ENCODE measurements at regions not wholly inside any gene's neighbourhood (a gene's known extent, or its start where the extent isn't known, plus 50 kb on each side); places are given as distances from the start of the nearest gene placed in this dataset.
"Not testable (repeated sequence)": the region's sequence is repeated elsewhere in the genome, so short reads cannot be mapped to it uniquely, and the experiment has no call there.

- DNase-seq (ENCODE audit: low spot score) = not testable (repeated sequence)
These were observed 51.3 kb upstream of the RIOK2 start for GRCh38 chr5:97234380-97234779.

- DNase-seq (ENCODE audit: low spot score) = no peak
These were observed 59.3 kb upstream of the RIOK2 start for GRCh38 chr5:97242341-97242740.

GRCh38 chr5:97243353-97243752 is 60.3 kb upstream of the RIOK2 start:
- no peak for DNase-seq (ENCODE audit: low spot score)

GRCh38 chr5:97245386-97245785 is 62.3 kb upstream of the RIOK2 start:
- no peak for DNase-seq (ENCODE audit: low spot score)

GRCh38 chr5:97250113-97250512 is 67.1 kb upstream of the RIOK2 start:
- no peak for DNase-seq (ENCODE audit: low spot score)

- no peak for DNase-seq (ENCODE audit: low spot score)
These were observed 83.0 kb upstream of the RIOK2 start for GRCh38 chr5:97266076-97266475.

- no peak for DNase-seq (ENCODE audit: low spot score)
These were observed 83.5 kb upstream of the RIOK2 start for GRCh38 chr5:97266576-97266975.

- no peak for DNase-seq (ENCODE audit: low spot score)
These were observed 84.7 kb upstream of the RIOK2 start for GRCh38 chr5:97267767-97268166.

- no peak for DNase-seq (ENCODE audit: low spot score)
These were observed 93.5 kb upstream of the RIOK2 start for GRCh38 chr5:97276474-97277120.

GRCh38 chr5:97281257-97281656 is 98.2 kb upstream of the RIOK2 start:
- DNase-seq (ENCODE audit: low spot score) = no peak

- DNase-seq (ENCODE audit: low spot score) = peak; percentile 38
These were observed 114.1 kb upstream of the RIOK2 start for GRCh38 chr5:97297063-97297703.

- DNase-seq (ENCODE audit: low spot score) = no peak
These were observed 114.7 kb upstream of the RIOK2 start for GRCh38 chr5:97297704-97298091.

- not testable (repeated sequence) for DNase-seq (ENCODE audit: low spot score)
These were observed 118.1 kb upstream of the RIOK2 start for GRCh38 chr5:97301181-97301580.

- no peak for DNase-seq (ENCODE audit: low spot score)
These were observed 155.7 kb upstream of the RIOK2 start for GRCh38 chr5:97338729-97339128.

GRCh38 chr5:97355775-97356174 is 172.7 kb upstream of the RIOK2 start:
- DNase-seq (ENCODE audit: low spot score) = no peak

GRCh38 chr5:97363577-97363976 is 180.5 kb upstream of the RIOK2 start:
- no peak for DNase-seq (ENCODE audit: low spot score)

GRCh38 chr5:97364731-97365130 is 181.7 kb upstream of the RIOK2 start:
- DNase-seq (ENCODE audit: low spot score) = no peak

- DNase-seq (ENCODE audit: low spot score) = no peak
These were observed 182.3 kb upstream of the RIOK2 start for GRCh38 chr5:97365163-97365845.

- no peak for DNase-seq (ENCODE audit: low spot score)
These were observed 182.9 kb upstream of the RIOK2 start for GRCh38 chr5:97365918-97366317.

- no peak for DNase-seq (ENCODE audit: low spot score)
These were observed 192.9 kb upstream of the RIOK2 start for GRCh38 chr5:97375959-97376358.

GRCh38 chr5:97377582-97377981 is 194.5 kb upstream of the RIOK2 start:
- no peak for DNase-seq (ENCODE audit: low spot score)

- DNase-seq (ENCODE audit: low spot score) = peak; percentile 12
These were observed 200.9 kb upstream of the RIOK2 start for GRCh38 chr5:97383996-97384395.

GRCh38 chr5:97388794-97389193 is 205.7 kb upstream of the RIOK2 start:
- DNase-seq (ENCODE audit: low spot score) = no peak

GRCh38 chr5:97400537-97400936 is 217.5 kb upstream of the RIOK2 start:
- no peak for DNase-seq (ENCODE audit: low spot score)
